Spleen (tissue), 11 donors: ENCODE measurements at regions not wholly inside any gene's neighbourhood (a gene's known extent, or its start where the extent isn't known, plus 50 kb on each side); places are given as distances from the start of the nearest gene placed in this dataset.

Experiments used
- DNase-seq: peaks from one replicate; pipeline ENCODE4 v3.0.0-alpha.2; 2020
- H3K27ac ChIP-seq, 8 donors: fragments of 200-600 bp; sonication (generic) in 7 of 8; 1 replicate in 4 of 8; 2 replicates in 4 of 8; pipeline versions ENCODE4 v1.5.0 to v1.8.0; 2016 to 2021; ENCODE audit warnings: inconsistent platforms in 4 of 8, mild to moderate bottlenecking in 4 of 8, moderate library complexity in 1 of 8
- H3K27me3 ChIP-seq, 7 donors: fragments of 200-600 bp; sonication (generic) in 6 of 7; replicated peaks in 1 of 7; 1 replicate in 4 of 7; 2 replicates in 3 of 7; pipeline versions ENCODE4 v1.5.0 to v1.8.0; 2016 to 2021; ENCODE audit warnings: inconsistent platforms in 3 of 7, mild to moderate bottlenecking in 1 of 7
- H3K36me3 ChIP-seq, 6 donors: fragments of 200-600 bp; sonication (generic) in 5 of 6; 1 replicate in 4 of 6; 2 replicates in 2 of 6; pipeline versions ENCODE4 v1.5.0 to v1.8.0; 2016 to 2021; ENCODE audit warnings: inconsistent platforms in 2 of 6
- H3K4me1 ChIP-seq, 6 donors: fragments of 200-600 bp; sonication (generic) in 5 of 6; 1 replicate in 3 of 6; 2 replicates in 3 of 6; pipeline versions ENCODE4 v1.5.0 to v1.8.0; 2016 to 2021; ENCODE audit warnings: inconsistent platforms in 3 of 6
- H3K4me3 ChIP-seq, 8 donors: fragments of 200-600 bp; sonication (generic) in 7 of 8; 1 replicate in 4 of 8; 2 replicates in 4 of 8; pipeline versions ENCODE4 v1.5.0 to v1.8.0; 2016 to 2021; ENCODE audit warnings: inconsistent platforms in 4 of 8, mild to moderate bottlenecking in 4 of 8, moderate library complexity in 2 of 8
- H3K9me3 ChIP-seq, 8 donors: fragments of 200-600 bp; sonication (generic) in 7 of 8; 1 replicate in 4 of 8; 2 replicates in 4 of 8; pipeline versions ENCODE4 v1.5.0 to v1.8.0; 2016 to 2021; ENCODE audit warnings: inconsistent platforms in 4 of 8
- POLR2A ChIP-seq, 3 donors: fragments of 450-650 bp; IDR thresholded peaks; one replicate each; pipeline ENCODE4 v1.5.1; 2017; ENCODE audit warnings: antibody characterized with exemption in 3 of 3, mild to moderate bottlenecking in 1 of 3
- POLR2AphosphoS5 ChIP-seq, 3 donors: sonication (generic); formaldehyde crosslinking; IDR thresholded peaks; one replicate each; pipeline ENCODE4 v1.5.1; 2017; ENCODE audit warnings: antibody characterized with exemption in 3 of 3
- WGBS, 5 donors: extraction: QIAGEN DNeasy Blood & Tissue Kit in 3 of 5; methylation state at CpG; one replicate each; pipeline versions ENCODE4 v1.1.5 to v1.1.7; 2013 to 2018; 5-methylcytosine and 5-hydroxymethylcytosine counted together
- intact Hi-C: fragments of 100-400 bp; cut with DNase I; formaldehyde crosslinking; loops from one replicate; pipeline ENCODE4 v1.15.0; 2023; ENCODE audit warnings: low total_unique reads
- TF ChIP-seq, protein P1 (sequence below), 11 experiments: fragments of 200-600 bp in 7 of 11; fragments of 450-650 bp in 4 of 11; sonication (generic) in 4 of 11; IDR thresholded peaks in 8 of 11; conservative IDR thresholded peaks in 3 of 11; 1 replicate in 7 of 11; 2 replicates in 4 of 11; pipeline versions ENCODE4 v1.4.0 to v1.8.0; 2016 to 2021; ENCODE audit warnings: antibody characterized with exemption in 11 of 11, inconsistent platforms in 4 of 11, mild to moderate bottlenecking in 1 of 11
- donor health status: healthy with polysubstance abuse.
- donor health status: DM: no; HTN: no; CAD: no; lungs with moderate emphysema.
- donor health status: DM: no; HTN: no; CAD: no.
- donor health status: Bipolar disorder and iron deficiency.
- donor health status: healthy.
- donor health status: DM: no; HTN: no; CAD: no.
- donor health status: DM: yes; HTN: yes; CAD: no.

DNA sequence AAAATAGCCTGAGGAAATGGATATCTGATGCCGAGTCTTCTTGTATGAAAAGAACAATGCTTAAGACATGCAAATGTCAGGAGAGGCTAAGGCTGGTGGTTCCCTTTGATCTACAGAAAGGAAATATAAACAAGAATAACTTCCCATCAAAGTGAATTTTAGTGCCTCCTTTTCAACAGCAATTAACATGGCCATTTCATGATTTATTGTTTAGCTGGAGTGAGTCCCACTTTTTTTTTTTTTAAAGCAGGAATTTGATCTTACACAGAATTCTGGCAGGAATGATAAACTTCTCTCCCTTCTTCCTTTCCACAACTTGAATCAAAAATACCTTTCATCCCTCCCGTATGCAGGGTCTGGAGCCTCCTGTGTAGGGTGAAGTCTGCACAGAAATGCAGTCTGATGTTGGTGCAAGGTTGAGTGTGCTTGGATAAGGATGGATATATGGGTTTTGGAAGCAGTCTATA is 287.0 kb downstream of the MEX3B start:
- DNase-seq: no peak
- 40 to 70% (median 57%) methylated on average over 2 of the region's 2 CpGs for WGBS, 5 donors
- intact Hi-C loops: no loop called here
- Histone ChIP-seq H3K4me3 (no peak overlapping the region), H3K9me3 (no peaks in the 10 kb centered on the region), H3K27me3 (no peaks in the 10 kb centered on the region), H3K36me3 (no peaks in the 10 kb centered on the region), H3K4me1 (peaks cover 0 to 4% (median 0%) of the 10 kb centered on the region in 6 donors), H3K27ac (no peak overlapping the region)
- TF ChIP-seq POLR2AphosphoS5 (IDR thresholded peaks at IDR 0.05): no peak
- TF ChIP-seq POLR2A (IDR thresholded peaks at IDR 0.05): no peak
- TF ChIP-seq, protein P1, sequence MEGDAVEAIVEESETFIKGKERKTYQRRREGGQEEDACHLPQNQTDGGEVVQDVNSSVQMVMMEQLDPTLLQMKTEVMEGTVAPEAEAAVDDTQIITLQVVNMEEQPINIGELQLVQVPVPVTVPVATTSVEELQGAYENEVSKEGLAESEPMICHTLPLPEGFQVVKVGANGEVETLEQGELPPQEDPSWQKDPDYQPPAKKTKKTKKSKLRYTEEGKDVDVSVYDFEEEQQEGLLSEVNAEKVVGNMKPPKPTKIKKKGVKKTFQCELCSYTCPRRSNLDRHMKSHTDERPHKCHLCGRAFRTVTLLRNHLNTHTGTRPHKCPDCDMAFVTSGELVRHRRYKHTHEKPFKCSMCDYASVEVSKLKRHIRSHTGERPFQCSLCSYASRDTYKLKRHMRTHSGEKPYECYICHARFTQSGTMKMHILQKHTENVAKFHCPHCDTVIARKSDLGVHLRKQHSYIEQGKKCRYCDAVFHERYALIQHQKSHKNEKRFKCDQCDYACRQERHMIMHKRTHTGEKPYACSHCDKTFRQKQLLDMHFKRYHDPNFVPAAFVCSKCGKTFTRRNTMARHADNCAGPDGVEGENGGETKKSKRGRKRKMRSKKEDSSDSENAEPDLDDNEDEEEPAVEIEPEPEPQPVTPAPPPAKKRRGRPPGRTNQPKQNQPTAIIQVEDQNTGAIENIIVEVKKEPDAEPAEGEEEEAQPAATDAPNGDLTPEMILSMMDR (IDR thresholded peaks at IDR 0.05 in 8 of 11, conservative IDR thresholded peaks at IDR 0.05 in 3 of 11): no peak

DNA sequence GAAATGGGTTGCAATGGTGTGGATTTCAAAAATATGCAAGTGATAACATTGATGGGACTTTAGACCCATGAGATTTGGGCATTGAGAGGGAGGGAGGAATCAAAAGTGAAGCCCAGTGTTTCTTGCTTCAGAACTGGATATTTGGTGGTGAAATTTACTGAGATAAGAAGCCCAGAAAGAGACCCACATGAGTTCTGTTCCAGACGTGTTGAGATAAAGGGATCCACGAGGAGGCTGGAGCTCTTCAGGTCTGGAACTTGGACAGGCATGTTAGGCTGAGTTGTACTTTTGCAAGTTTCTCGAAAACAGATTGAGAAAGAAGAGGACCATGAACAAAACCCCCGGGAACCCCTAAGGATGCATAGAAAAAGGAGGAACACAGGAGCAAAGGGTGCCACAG is 290.2 kb downstream of the MEX3B start:
- no peaks in the 10 kb centered on the region for H3K27me3 ChIP-seq
- no peak for DNase-seq
- peaks cover 0 to 24% (median 10%) of the 10 kb centered on the region in 6 donors for H3K4me1 ChIP-seq
- WGBS, 5 donors: 77 to 94% (median 83%) methylated on average over 4 of the region's 4 CpGs
- no peak overlapping the region for H3K27ac ChIP-seq
- no peaks in the 10 kb centered on the region for H3K9me3 ChIP-seq
- no peaks in the 10 kb centered on the region for H3K36me3 ChIP-seq
- no peak for TF ChIP-seq POLR2AphosphoS5 (IDR thresholded peaks at IDR 0.05)
- TF ChIP-seq POLR2A (IDR thresholded peaks at IDR 0.05): no peak
- TF ChIP-seq, protein P1 (IDR thresholded peaks at IDR 0.05 in 8 of 11, conservative IDR thresholded peaks at IDR 0.05 in 3 of 11): no peak
- intact Hi-C loops: no loop called here
- H3K4me3 ChIP-seq: no peak overlapping the region

GRCh38 chr15:81754078-81754477 is 291.7 kb downstream of the MEX3B start:
- H3K27ac ChIP-seq: no peak overlapping the region
- H3K4me3 ChIP-seq: no peak overlapping the region
- TF ChIP-seq, protein P1 (IDR thresholded peaks at IDR 0.05 in 8 of 11, conservative IDR thresholded peaks at IDR 0.05 in 3 of 11): no peak
- TF ChIP-seq POLR2A (IDR thresholded peaks at IDR 0.05) (no peak), POLR2AphosphoS5 (IDR thresholded peaks at IDR 0.05) (no peak)
- whole genome bisulfite sequencing, 5 donors: 53 to 74% (median 64%) methylated on average over 1 of the region's 1 CpG
- H3K4me1 ChIP-seq: peaks cover 0 to 24% (median 10%) of the 10 kb centered on the region in 6 donors
- DNase-seq: no peak
- H3K36me3 ChIP-seq: no peaks in the 10 kb centered on the region
- intact Hi-C loops: no loop called here
- H3K9me3 ChIP-seq: no peaks in the 10 kb centered on the region
- peaks cover 0 to 4% (median 0%) of the 10 kb centered on the region in 7 donors for H3K27me3 ChIP-seq

GRCh38 chr15:81752974-81753373 is 292.8 kb downstream of the MEX3B start:
- intact Hi-C loops: no loop called here
- 70 to 86% (median 79%) methylated on average over 4 of the region's 4 CpGs for WGBS, 5 donors
- DNase-seq: no peak
- Histone ChIP-seq H3K27ac (no peak overlapping the region), H3K27me3 (peaks cover 0 to 4% (median 0%) of the 10 kb centered on the region in 7 donors), H3K36me3 (no peaks in the 10 kb centered on the region), H3K4me1 (peaks cover 0 to 23% (median 10%) of the 10 kb centered on the region in 6 donors), H3K9me3 (no peaks in the 10 kb centered on the region), H3K4me3 (no peak overlapping the region)
- no peak for TF ChIP-seq POLR2AphosphoS5 (IDR thresholded peaks at IDR 0.05)
- TF ChIP-seq POLR2A (IDR thresholded peaks at IDR 0.05): no peak
- TF ChIP-seq, protein P1 (IDR thresholded peaks at IDR 0.05 in 8 of 11, conservative IDR thresholded peaks at IDR 0.05 in 3 of 11): no peak
